ENCODE measurements at regions not wholly inside any gene's neighbourhood (a gene's known extent, or its start where the extent isn't known, plus 50 kb on each side); places are given as distances from the start of the nearest gene placed in this dataset.

DNA sequence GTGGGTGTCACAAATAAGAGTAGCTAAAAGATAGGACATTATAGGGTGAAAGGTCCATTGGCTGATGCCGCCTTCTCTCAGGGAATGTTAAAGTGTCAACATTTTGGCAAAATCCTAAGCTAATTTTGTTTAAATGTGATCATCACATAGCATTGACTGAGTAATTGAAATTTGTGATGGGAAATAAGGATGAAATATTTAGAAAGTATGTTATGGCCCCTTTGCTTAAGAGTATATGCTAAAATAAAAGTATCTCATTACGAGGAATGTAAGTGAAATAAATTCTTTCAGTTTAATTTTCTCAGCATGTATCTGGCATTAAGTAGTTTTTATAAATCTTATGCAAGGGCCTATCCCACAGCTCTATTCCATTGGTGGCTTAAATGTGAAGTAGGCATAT is 229.2 kb downstream of the PRL start:
- FAIRE-seq (no peak), DNase-seq (ENCODE audit: low read depth, low spot score) (no peak)
- Histone ChIP-seq H3K4me1 (ENCODE audit: control insufficient read depth, extremely low read depth, insufficient read depth, low read length) (no peaks in the 10 kb centered on the region), H3K36me3 (ENCODE audit: control insufficient read depth in 2 of 2, extremely low read depth in 1 of 2, insufficient read depth in 2 of 2, low read length in 2 of 2) (no peaks in the 10 kb centered on the region), H3K4me3 (ENCODE audit: control insufficient read depth in 2 of 3, extremely low read depth in 1 of 3, insufficient read depth in 2 of 3, low read depth in 1 of 3, low read length in 3 of 3) (no peak overlapping the region), H3K4me2 (ENCODE audit: control insufficient read depth, extremely low read depth, insufficient read depth, low read depth, low read length) (no peak overlapping the region), H3K9me3 (ENCODE audit: control insufficient read depth, low read depth, low read length) (no peaks in the 10 kb centered on the region), H4K20me1 (ENCODE audit: control insufficient read depth, extremely low read depth, insufficient read depth, low read length) (no peaks in the 10 kb centered on the region), H3K9ac (ENCODE audit: control insufficient read depth, extremely low read depth, insufficient read depth, low read length) (no peak overlapping the region), H3K27me3 (ENCODE audit: control insufficient read depth, extremely low read depth, insufficient read depth, low read length) (no peaks in the 10 kb centered on the region), H3K79me2 (ENCODE audit: control insufficient read depth, insufficient read depth, low read length) (no peaks in the 10 kb centered on the region), H3K9me1 (ENCODE audit: control insufficient read depth, extremely low read depth, insufficient read depth, low read length) (no peaks in the 10 kb centered on the region), H2AFZ (ENCODE audit: control insufficient read depth, low read length) (no peak overlapping the region), H3K27ac (ENCODE audit: control insufficient read depth, insufficient read depth, low read length) (no peak overlapping the region)
- dilution Hi-C loops (cut with MboI; ENCODE audit: extremely low pct_ligation_motif_present, low sequenced_read_pairs), result no loop called here
- no peak for TF ChIP-seq CTCF (optimal IDR thresholded peaks at IDR 0.05 in 1 of 3, IDR thresholded peaks at IDR 0.05 in 1 of 3, conservative IDR thresholded peaks at IDR 0.05 in 1 of 3; ENCODE audit: extremely low read depth in 1 of 3, insufficient read depth in 2 of 3, low read length in 3 of 3)
- TF ChIP-seq EZH2 (IDR thresholded peaks at IDR 0.05; ENCODE audit: low read length), result no peak

GRCh38 chr6:22068561-22069305 is 228.1 kb downstream of the PRL start:
- no peak for FAIRE-seq
- Histone ChIP-seq H3K4me2 (ENCODE audit: control insufficient read depth, extremely low read depth, insufficient read depth, low read depth, low read length) (no peak overlapping the region), H3K9ac (ENCODE audit: control insufficient read depth, extremely low read depth, insufficient read depth, low read length) (no peak overlapping the region), H3K27ac (ENCODE audit: control insufficient read depth, insufficient read depth, low read length) (no peak overlapping the region), H3K27me3 (ENCODE audit: control insufficient read depth, extremely low read depth, insufficient read depth, low read length) (no peaks in the 10 kb centered on the region), H3K4me3 (ENCODE audit: control insufficient read depth in 2 of 3, extremely low read depth in 1 of 3, insufficient read depth in 2 of 3, low read depth in 1 of 3, low read length in 3 of 3) (no peak overlapping the region), H2AFZ (ENCODE audit: control insufficient read depth, low read length) (no peak overlapping the region), H3K4me1 (ENCODE audit: control insufficient read depth, extremely low read depth, insufficient read depth, low read length) (no peaks in the 10 kb centered on the region), H3K9me3 (ENCODE audit: control insufficient read depth, low read depth, low read length) (no peaks in the 10 kb centered on the region), H3K79me2 (ENCODE audit: control insufficient read depth, insufficient read depth, low read length) (no peaks in the 10 kb centered on the region), H3K36me3 (ENCODE audit: control insufficient read depth in 2 of 2, extremely low read depth in 1 of 2, insufficient read depth in 2 of 2, low read length in 2 of 2) (no peaks in the 10 kb centered on the region), H4K20me1 (ENCODE audit: control insufficient read depth, extremely low read depth, insufficient read depth, low read length) (no peaks in the 10 kb centered on the region), H3K9me1 (ENCODE audit: control insufficient read depth, extremely low read depth, insufficient read depth, low read length) (no peaks in the 10 kb centered on the region)
- no peak for DNase-seq (ENCODE audit: low read depth, low spot score)
- TF ChIP-seq EZH2 (IDR thresholded peaks at IDR 0.05; ENCODE audit: low read length) (no peak), CTCF (optimal IDR thresholded peaks at IDR 0.05 in 1 of 3, IDR thresholded peaks at IDR 0.05 in 1 of 3, conservative IDR thresholded peaks at IDR 0.05 in 1 of 3; ENCODE audit: extremely low read depth in 1 of 3, insufficient read depth in 2 of 3, low read length in 3 of 3) (no peak)
- dilution Hi-C loops (cut with MboI; ENCODE audit: extremely low pct_ligation_motif_present, low sequenced_read_pairs), result no loop called here

Measured in keratinocyte (primary cell).